NT2/D1 (cell line): ENCODE measurements at regions not wholly inside any gene's neighbourhood (a gene's known extent, or its start where the extent isn't known, plus 50 kb on each side); places are given as distances from the start of the nearest gene placed in this dataset.

Experiments
- SUZ12 ChIP-seq: IDR thresholded peaks from 2 replicates; pipeline ENCODE4 v1.6.1; 2011; ENCODE audit not compliant: insufficient read length, insufficient read depth; ENCODE audit errors: extremely low read depth
- YY1 ChIP-seq: IDR thresholded peaks from 2 replicates; pipeline ENCODE4 v1.6.1; 2011; ENCODE audit not compliant: insufficient read length, insufficient read depth

GRCh38 chr6:67779876-67780275, 855.2 kb upstream of the ADGRB3 start:
- TF ChIP-seq YY1 (no peak), SUZ12 (no peak)
